ENCODE measurements at regions not wholly inside any gene's neighbourhood (a gene's known extent, or its start where the extent isn't known, plus 50 kb on each side); places are given as distances from the start of the nearest gene placed in this dataset.

DNA sequence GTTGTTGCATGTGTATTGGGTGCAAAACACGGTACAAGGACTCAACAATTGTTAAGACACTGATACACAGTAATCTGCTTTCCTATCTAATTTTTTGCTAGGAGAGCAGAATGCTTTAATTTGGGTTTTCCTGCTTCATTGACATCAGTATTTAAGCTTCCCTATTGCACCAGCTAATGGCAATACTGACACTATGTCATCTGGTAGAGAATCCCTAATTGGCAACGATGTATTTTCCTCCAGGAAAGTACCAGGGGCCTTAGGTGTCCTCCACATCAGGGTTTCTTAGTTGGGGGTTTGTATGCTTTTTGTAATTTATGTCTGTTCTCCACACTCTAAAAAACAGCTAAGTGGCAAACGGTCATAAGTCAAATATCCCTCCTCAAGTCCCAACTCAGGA is 76.5 kb upstream of the FRY start:
- Histone ChIP-seq H3K9me3 (ENCODE audit: control insufficient read depth in 1 of 2, low read length in 2 of 2) (no peaks in the 10 kb centered on the region), H3K4me1 (ENCODE audit: control insufficient read depth in 1 of 2, insufficient read depth in 2 of 2, low read length in 2 of 2) (peaks cover 0 to 4% of the 10 kb centered on the region in 2 donors), H3K36me3 (ENCODE audit: control insufficient read depth in 1 of 2, insufficient read depth in 2 of 2, low read length in 2 of 2) (no peaks in the 10 kb centered on the region), H3K27me3 (ENCODE audit: control insufficient read depth in 1 of 2, insufficient read depth in 2 of 2, low read length in 2 of 2) (no peaks in the 10 kb centered on the region), H3K27ac (ENCODE audit: low read depth, low read length) (no peak overlapping the region), H3K4me3 (ENCODE audit: low read depth in 1 of 2, low read length in 2 of 2) (no peak overlapping the region), H3K9ac (ENCODE audit: low read depth in 1 of 2, low read length in 2 of 2) (no peak overlapping the region)

DNA sequence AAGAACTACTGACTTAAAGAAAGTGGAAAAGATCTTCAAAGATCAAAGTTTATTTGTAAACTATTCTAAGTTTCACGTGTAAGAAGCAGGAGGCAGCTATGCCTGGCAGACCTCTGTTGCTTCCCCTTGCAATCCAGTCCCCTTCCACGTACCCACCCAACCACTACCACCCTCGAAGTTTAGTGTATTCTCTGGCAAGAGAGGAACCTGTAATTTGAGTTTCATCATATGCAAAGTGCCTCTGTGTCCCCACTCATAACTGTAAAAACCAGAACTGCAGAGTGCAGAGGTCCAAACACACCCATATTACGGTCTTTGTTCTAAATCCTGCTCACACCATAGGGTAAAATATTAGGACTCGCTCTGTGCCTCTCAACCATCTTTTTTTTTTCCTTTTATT is 75.8 kb upstream of the FRY start:
- H3K27me3 ChIP-seq (ENCODE audit: control insufficient read depth in 1 of 2, insufficient read depth in 2 of 2, low read length in 2 of 2): no peaks in the 10 kb centered on the region

DNA sequence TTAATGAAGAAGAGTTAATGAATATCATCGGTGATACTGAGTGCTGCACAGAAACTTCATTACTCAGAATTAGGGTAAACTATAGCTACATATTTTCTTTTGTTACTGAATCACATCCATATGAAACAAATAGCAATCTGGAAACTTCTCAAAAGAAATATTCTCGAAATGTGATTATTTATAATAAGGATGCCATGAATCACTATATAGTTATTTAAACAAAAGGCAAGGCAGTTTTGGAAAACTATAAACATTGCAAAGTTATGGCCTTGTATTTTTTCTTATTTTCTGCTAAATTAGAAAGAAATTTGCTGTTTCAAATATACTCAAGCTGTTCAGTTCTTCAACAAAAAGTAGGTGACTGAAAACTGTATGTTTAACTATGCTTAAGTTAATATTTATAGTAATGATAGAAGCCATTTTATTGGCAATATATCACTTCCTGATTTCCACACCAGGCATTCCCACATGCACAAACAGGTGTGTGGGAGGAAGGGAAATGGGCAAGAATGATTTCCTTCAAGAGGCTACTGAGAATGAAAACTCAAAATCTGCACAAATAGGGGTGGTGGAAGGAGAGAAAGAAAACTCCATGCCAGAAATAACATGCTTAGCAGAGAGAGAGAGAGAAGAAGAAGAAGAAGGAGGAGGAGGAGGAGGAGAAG is 74.5 kb upstream of the FRY start:
- Histone ChIP-seq H3K36me3 (ENCODE audit: control insufficient read depth in 1 of 2, insufficient read depth in 2 of 2, low read length in 2 of 2) (no peaks in the 10 kb centered on the region), H3K9me3 (ENCODE audit: control insufficient read depth in 1 of 2, low read length in 2 of 2) (no peaks in the 10 kb centered on the region), H3K9ac (ENCODE audit: low read depth in 1 of 2, low read length in 2 of 2) (no peak overlapping the region), H3K4me1 (ENCODE audit: control insufficient read depth in 1 of 2, insufficient read depth in 2 of 2, low read length in 2 of 2) (no peaks in the 10 kb centered on the region), H3K27me3 (ENCODE audit: control insufficient read depth in 1 of 2, insufficient read depth in 2 of 2, low read length in 2 of 2) (no peaks in the 10 kb centered on the region), H3K4me3 (ENCODE audit: low read depth in 1 of 2, low read length in 2 of 2) (no peak overlapping the region), H3K27ac (ENCODE audit: low read depth, low read length) (no peak overlapping the region)

More for the DNA sequence above, 75.8 kb upstream of the FRY start:
- no peak overlapping the region for H3K27ac ChIP-seq (ENCODE audit: low read depth, low read length)
- H3K4me3 ChIP-seq (ENCODE audit: low read depth in 1 of 2, low read length in 2 of 2): no peak overlapping the region
- no peaks in the 10 kb centered on the region for H3K36me3 ChIP-seq (ENCODE audit: control insufficient read depth in 1 of 2, insufficient read depth in 2 of 2, low read length in 2 of 2)
- no peaks in the 10 kb centered on the region for H3K9me3 ChIP-seq (ENCODE audit: control insufficient read depth in 1 of 2, low read length in 2 of 2)
- no peak overlapping the region for H3K9ac ChIP-seq (ENCODE audit: low read depth in 1 of 2, low read length in 2 of 2)
- H3K4me1 ChIP-seq (ENCODE audit: control insufficient read depth in 1 of 2, insufficient read depth in 2 of 2, low read length in 2 of 2): peaks cover 0 to 4% of the 10 kb centered on the region in 2 donors

DNA sequence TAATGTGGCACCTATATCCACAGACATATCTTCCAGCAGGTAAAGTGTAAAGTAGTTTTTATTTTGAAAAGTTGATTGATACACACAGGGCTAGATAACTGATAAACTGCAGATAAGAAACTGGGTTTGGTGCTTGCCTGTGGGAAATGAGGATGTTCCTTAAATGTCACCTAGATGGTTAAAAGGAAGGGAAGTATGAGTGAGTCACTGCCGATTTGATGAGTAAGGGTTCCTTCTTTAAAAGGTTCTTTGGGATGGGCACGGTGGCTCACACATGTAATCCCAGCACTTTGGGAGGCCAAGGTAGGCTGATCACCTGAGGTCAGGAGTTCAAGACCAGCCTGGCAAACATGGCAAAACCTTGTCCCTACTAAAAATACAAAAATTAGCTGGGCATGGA is 73.8 kb upstream of the FRY start:
- no peaks in the 10 kb centered on the region for H3K4me1 ChIP-seq (ENCODE audit: control insufficient read depth in 1 of 2, insufficient read depth in 2 of 2, low read length in 2 of 2)

DNA sequence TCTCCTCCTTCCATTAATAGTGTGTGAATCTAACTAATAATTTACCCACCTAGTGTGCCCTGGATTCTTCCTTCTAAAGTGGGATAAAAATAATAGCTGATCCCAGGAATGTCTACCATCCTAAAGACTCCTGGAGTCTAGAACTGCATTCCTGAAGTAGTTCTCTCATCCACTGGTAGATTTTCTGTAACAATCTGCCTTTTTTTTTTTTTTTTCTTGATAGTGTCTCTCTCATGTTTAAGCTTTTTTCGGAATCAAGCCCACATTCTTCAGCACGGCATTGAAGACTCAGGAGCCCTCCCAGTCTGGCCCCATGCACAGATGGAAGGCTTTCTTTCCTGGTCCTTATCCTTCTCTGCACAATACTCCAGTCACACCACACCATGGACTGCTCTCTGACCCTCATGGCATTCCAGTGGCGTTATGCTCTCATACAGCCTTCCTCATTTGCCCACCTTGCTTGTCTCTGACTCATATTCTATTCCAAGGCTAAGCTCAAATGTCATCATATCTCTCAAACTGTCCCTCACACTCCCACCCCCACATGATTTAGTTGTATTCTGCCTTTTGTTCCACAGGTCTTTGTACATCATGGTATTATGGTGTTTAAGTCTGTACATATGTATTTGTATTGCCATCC is 68.7 kb upstream of the FRY start:
- no peak overlapping the region for H3K4me3 ChIP-seq (ENCODE audit: low read depth in 1 of 2, low read length in 2 of 2)
- no peaks in the 10 kb centered on the region for H3K36me3 ChIP-seq (ENCODE audit: control insufficient read depth in 1 of 2, insufficient read depth in 2 of 2, low read length in 2 of 2)
- H3K4me1 ChIP-seq (ENCODE audit: control insufficient read depth in 1 of 2, insufficient read depth in 2 of 2, low read length in 2 of 2): peaks cover 4 to 6% of the 10 kb centered on the region in 2 donors
- no peaks in the 10 kb centered on the region for H3K9me3 ChIP-seq (ENCODE audit: control insufficient read depth in 1 of 2, low read length in 2 of 2)
- no peak overlapping the region for H3K27ac ChIP-seq (ENCODE audit: low read depth, low read length)
- no peaks in the 10 kb centered on the region for H3K27me3 ChIP-seq (ENCODE audit: control insufficient read depth in 1 of 2, insufficient read depth in 2 of 2, low read length in 2 of 2)
- H3K9ac ChIP-seq (ENCODE audit: low read depth in 1 of 2, low read length in 2 of 2): no peak overlapping the region

More for the DNA sequence above, 73.8 kb upstream of the FRY start:
- Histone ChIP-seq H3K27ac (ENCODE audit: low read depth, low read length) (no peak overlapping the region), H3K4me3 (ENCODE audit: low read depth in 1 of 2, low read length in 2 of 2) (no peak overlapping the region), H3K27me3 (ENCODE audit: control insufficient read depth in 1 of 2, insufficient read depth in 2 of 2, low read length in 2 of 2) (no peaks in the 10 kb centered on the region), H3K36me3 (ENCODE audit: control insufficient read depth in 1 of 2, insufficient read depth in 2 of 2, low read length in 2 of 2) (no peaks in the 10 kb centered on the region), H3K9me3 (ENCODE audit: control insufficient read depth in 1 of 2, low read length in 2 of 2) (no peaks in the 10 kb centered on the region), H3K9ac (ENCODE audit: low read depth in 1 of 2, low read length in 2 of 2) (no peak overlapping the region)

DNA sequence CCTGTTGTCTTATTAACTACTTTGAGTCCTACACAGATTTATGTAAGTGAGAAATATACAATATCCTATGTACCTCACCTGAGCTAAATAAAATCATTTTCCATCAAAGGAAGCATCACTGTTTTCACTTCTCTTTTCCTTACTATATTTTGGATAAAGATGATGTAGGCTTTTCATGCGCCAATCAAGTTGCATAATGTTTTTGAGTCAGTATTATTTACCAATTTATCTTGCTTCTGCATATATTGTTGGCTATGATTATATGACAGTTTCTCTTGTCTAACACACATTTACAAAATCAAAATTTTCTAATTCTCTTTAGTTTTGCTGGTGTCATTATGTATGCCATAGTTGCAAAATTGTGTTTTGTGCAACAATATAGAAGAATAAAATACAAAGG is 67.9 kb upstream of the FRY start:
- Histone ChIP-seq H3K27me3 (ENCODE audit: control insufficient read depth in 1 of 2, insufficient read depth in 2 of 2, low read length in 2 of 2) (no peaks in the 10 kb centered on the region), H3K9me3 (ENCODE audit: control insufficient read depth in 1 of 2, low read length in 2 of 2) (no peaks in the 10 kb centered on the region), H3K9ac (ENCODE audit: low read depth in 1 of 2, low read length in 2 of 2) (no peak overlapping the region), H3K27ac (ENCODE audit: low read depth, low read length) (no peak overlapping the region), H3K4me1 (ENCODE audit: control insufficient read depth in 1 of 2, insufficient read depth in 2 of 2, low read length in 2 of 2) (peaks cover 6 to 10% of the 10 kb centered on the region in 2 donors), H3K4me3 (ENCODE audit: low read depth in 1 of 2, low read length in 2 of 2) (no peak overlapping the region), H3K36me3 (ENCODE audit: control insufficient read depth in 1 of 2, insufficient read depth in 2 of 2, low read length in 2 of 2) (no peaks in the 10 kb centered on the region)

DNA sequence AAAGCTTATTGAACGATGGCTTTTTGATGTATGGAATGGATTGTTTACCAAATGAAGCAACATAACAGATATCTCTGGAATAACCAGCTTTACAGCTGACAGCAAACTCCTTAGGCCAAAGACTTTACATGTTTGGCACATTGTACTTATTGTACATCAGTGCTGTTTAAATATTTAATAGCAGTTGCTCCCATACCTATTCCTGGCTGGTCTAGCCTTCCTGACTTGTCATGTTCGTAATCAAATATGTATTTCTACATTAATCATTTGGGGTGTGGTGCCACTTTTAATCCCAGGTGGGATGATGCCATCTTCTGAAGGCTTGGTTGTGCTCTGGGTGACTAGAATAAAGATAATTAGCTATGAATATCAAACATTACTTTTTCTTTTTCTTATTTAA is 67.4 kb upstream of the FRY start:
- H3K9ac ChIP-seq (ENCODE audit: low read depth in 1 of 2, low read length in 2 of 2): no peak overlapping the region
- H3K4me1 ChIP-seq (ENCODE audit: control insufficient read depth in 1 of 2, insufficient read depth in 2 of 2, low read length in 2 of 2): peaks cover 6 to 15% of the 10 kb centered on the region in 2 donors
- no peaks in the 10 kb centered on the region for H3K9me3 ChIP-seq (ENCODE audit: control insufficient read depth in 1 of 2, low read length in 2 of 2)
- no peak overlapping the region for H3K4me3 ChIP-seq (ENCODE audit: low read depth in 1 of 2, low read length in 2 of 2)
- no peak overlapping the region for H3K27ac ChIP-seq (ENCODE audit: low read depth, low read length)
- no peaks in the 10 kb centered on the region for H3K27me3 ChIP-seq (ENCODE audit: control insufficient read depth in 1 of 2, insufficient read depth in 2 of 2, low read length in 2 of 2)
- H3K36me3 ChIP-seq (ENCODE audit: control insufficient read depth in 1 of 2, insufficient read depth in 2 of 2, low read length in 2 of 2): no peaks in the 10 kb centered on the region

DNA sequence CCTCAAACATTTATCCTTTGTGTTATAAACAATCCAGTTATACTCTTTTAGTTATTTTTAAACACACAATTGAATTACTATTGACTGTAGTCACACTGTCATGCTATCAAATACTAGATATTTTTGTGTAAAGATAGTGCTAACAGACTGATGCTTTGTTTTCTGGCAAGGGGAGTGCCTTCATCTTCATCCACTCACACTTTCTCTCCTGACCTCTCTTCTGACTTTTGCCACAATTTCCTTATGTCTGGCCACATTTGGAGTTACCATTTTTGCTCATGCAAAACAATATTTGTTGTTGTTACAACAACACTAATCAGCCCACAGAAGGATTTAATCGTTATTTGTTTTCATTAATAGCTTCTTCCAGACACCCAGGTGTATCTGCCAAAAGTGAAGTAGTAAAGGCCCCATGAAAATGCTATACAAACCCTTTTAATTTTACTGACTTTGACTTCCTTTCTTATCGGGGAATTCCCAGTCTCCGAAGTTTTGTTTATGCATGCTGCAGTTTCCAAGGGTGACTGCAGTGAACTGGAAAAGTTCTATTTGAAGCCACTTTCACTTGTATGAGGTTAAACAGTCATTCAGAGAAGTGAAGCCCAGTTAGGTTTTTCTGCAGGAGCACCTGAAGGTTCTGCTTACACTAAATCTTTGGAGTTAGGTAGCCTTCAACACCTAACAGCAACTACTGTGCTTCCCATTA is 66.1 kb upstream of the FRY start:
- H3K27ac ChIP-seq (ENCODE audit: low read depth, low read length): no peak overlapping the region
- H3K36me3 ChIP-seq (ENCODE audit: control insufficient read depth in 1 of 2, insufficient read depth in 2 of 2, low read length in 2 of 2): no peaks in the 10 kb centered on the region
- H3K4me3 ChIP-seq (ENCODE audit: low read depth in 1 of 2, low read length in 2 of 2): no peak overlapping the region
- no peaks in the 10 kb centered on the region for H3K9me3 ChIP-seq (ENCODE audit: control insufficient read depth in 1 of 2, low read length in 2 of 2)
- H3K4me1 ChIP-seq (ENCODE audit: control insufficient read depth in 1 of 2, insufficient read depth in 2 of 2, low read length in 2 of 2): peaks cover 6 to 15% of the 10 kb centered on the region in 2 donors
- no peaks in the 10 kb centered on the region for H3K27me3 ChIP-seq (ENCODE audit: control insufficient read depth in 1 of 2, insufficient read depth in 2 of 2, low read length in 2 of 2)
- H3K9ac ChIP-seq (ENCODE audit: low read depth in 1 of 2, low read length in 2 of 2): no peak overlapping the region

DNA sequence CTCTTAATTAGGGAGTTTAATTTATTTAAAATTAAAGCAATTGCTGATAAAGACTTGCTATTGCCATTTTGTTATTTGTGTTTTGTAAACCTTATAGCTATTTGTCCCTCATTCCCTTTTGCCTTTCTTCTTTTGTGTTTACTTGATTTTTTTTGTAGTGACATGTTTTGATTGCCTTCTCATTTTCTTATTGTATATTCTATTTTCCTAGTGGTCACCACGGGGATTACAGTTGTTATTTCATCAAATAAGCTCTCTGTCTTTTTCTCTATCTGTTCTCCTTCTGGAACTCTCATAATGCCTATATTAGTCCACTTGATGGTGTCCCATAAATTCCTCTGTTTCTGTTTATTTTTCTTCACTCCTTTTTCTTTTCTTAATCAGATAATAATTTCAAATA is 64.4 kb upstream of the FRY start:
- H3K9me3 ChIP-seq (ENCODE audit: control insufficient read depth in 1 of 2, low read length in 2 of 2): no peaks in the 10 kb centered on the region
- H3K36me3 ChIP-seq (ENCODE audit: control insufficient read depth in 1 of 2, insufficient read depth in 2 of 2, low read length in 2 of 2): no peaks in the 10 kb centered on the region
- H3K9ac ChIP-seq (ENCODE audit: low read depth in 1 of 2, low read length in 2 of 2): no peak overlapping the region
- peaks cover 6 to 15% of the 10 kb centered on the region in 2 donors for H3K4me1 ChIP-seq (ENCODE audit: control insufficient read depth in 1 of 2, insufficient read depth in 2 of 2, low read length in 2 of 2)
- H3K27me3 ChIP-seq (ENCODE audit: control insufficient read depth in 1 of 2, insufficient read depth in 2 of 2, low read length in 2 of 2): no peaks in the 10 kb centered on the region
- H3K27ac ChIP-seq (ENCODE audit: low read depth, low read length): no peak overlapping the region
- no peak overlapping the region for H3K4me3 ChIP-seq (ENCODE audit: low read depth in 1 of 2, low read length in 2 of 2)

DNA sequence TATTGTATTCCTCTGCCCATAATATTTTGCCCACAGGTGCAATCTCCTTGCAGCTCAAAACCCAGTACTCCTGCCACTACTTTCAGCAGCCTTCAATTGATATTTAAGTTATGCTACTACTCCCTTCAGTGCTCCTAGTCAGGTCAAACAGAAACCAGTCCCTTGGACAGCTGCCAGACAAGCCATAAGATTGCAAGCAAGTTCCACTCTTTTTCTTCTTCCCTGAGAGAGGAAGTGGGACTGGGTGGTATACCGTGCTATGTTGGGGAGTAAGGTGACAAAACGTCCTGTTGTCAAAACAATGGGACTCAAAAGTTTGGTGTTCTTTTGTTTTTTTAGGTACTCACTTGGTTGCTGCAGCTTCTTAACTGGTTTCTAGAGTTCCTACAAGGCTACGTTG is 63.1 kb upstream of the FRY start:
- Histone ChIP-seq H3K4me1 (ENCODE audit: control insufficient read depth in 1 of 2, insufficient read depth in 2 of 2, low read length in 2 of 2) (peaks cover 6 to 15% of the 10 kb centered on the region in 2 donors), H3K9me3 (ENCODE audit: control insufficient read depth in 1 of 2, low read length in 2 of 2) (no peaks in the 10 kb centered on the region), H3K9ac (ENCODE audit: low read depth in 1 of 2, low read length in 2 of 2) (no peak overlapping the region), H3K36me3 (ENCODE audit: control insufficient read depth in 1 of 2, insufficient read depth in 2 of 2, low read length in 2 of 2) (no peaks in the 10 kb centered on the region), H3K4me3 (ENCODE audit: low read depth in 1 of 2, low read length in 2 of 2) (no peak overlapping the region), H3K27me3 (ENCODE audit: control insufficient read depth in 1 of 2, insufficient read depth in 2 of 2, low read length in 2 of 2) (no peaks in the 10 kb centered on the region), H3K27ac (ENCODE audit: low read depth, low read length) (no peak overlapping the region)
